ENCODE measurements at regions not wholly inside any gene's neighbourhood (a gene's known extent, or its start where the extent isn't known, plus 50 kb on each side); places are given as distances from the start of the nearest gene placed in this dataset.
"Not testable (repeated sequence)": the region's sequence is repeated elsewhere in the genome, so short reads cannot be mapped to it uniquely, and the experiment has no call there.

DNA sequence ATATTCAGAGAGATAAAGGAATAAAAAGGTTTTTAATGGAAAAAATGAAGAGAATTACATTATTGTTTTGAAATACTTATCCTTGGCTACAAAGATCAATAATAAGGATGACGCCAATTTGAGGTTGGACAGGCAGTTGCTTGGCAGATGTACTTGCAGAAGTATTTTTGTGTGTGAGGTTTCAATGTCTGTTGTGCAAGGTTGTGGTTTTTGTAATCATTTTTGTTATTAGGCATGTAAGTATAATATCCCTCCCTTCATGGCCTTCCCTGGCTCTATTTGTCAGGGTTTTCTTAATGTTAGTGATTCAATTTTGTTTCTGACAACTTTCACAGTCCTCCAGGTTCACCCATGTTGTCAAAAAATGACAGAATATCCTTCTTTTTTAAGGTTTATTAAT lies 105.9 kb downstream of the OTOL1 start:
- DNase-seq, result no peak

DNA sequence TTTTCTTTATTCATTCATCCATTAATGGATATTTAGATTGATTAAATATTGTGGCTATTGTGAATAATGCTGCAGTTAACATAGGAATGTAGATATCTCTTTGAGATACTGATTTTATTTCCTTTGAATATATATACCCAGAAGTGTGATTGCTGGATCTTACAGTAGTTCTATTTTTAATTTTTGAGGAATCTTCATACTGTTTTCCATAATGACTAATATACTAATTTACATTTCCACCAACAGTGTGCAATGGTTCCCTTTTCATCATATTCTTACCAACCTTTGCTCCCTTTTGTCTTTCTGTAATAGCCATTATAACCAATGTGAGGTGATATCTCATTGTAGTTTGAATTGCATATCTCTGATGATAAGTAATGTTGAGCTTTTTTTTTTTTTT lies 106.3 kb downstream of the OTOL1 start:
- no peak for DNase-seq

DNA sequence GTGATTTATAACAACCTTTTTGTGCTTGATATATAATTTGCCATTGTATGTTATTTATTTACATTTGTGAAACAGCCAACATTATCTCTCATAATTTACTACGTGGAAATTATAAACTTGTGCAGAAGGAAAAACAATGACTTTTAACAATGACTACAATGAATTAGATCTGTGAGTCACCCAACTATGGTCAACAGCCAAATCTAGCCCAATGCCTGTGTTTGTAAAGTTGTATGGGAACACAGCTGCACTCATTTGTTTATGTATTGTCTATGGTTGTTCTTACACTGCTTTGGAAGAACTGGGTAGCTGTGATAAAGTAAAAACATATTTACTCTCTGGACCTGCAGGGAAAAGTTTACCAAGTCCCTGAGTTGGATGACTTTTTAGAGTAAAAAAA lies 110.4 kb downstream of the OTOL1 start:
- no peak for DNase-seq

GRCh38 chr3:161619351-161619750 lies 122.7 kb downstream of the OTOL1 start:
- DNase-seq, result no peak

GRCh38 chr3:161630794-161631193 lies 134.2 kb downstream of the OTOL1 start:
- no peak for DNase-seq

GRCh38 chr3:161631536-161631935 lies 134.9 kb downstream of the OTOL1 start:
- DNase-seq, result no peak

DNA sequence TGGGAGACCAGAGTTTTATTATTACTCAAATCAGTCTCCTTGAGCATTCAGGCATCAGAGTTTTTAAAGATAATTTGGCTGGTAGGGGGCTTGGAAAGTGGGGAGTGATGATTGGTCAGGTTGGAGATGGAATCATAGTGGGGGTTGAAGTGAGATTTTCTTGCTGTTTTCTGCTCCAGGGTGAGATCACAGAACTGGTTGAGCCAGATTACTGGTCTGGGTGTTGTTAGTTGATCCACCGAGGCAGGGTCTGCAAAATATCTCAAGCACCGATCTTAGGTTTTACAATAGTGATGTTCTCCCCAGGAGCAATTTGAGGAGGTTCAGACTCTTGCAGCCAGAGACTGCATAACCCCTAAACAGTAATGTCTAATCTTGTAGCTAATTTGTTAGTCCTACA lies 141.0 kb downstream of the OTOL1 start:
- no peak for DNase-seq

GRCh38 chr3:161639095-161639494 lies 142.5 kb downstream of the OTOL1 start:
- not testable (repeated sequence) for DNase-seq

DNA sequence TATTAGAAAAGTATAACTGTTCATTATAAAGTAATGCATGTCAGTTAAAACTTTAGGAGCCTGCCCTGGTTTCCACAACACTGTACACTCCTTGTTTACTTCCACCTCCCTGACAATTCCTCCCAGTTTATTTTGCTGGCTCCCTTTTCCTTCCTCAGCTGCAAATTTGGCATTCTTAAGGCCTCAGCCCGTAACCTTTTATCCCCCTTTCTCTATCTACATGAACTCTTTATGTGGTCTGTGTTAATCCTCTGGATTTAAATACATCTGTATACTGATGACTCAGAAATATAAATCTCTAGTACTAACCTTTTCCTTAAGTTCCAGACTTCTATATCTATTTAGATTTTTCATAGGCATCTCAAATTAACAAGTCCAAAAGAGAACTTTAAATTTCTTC lies 143.6 kb downstream of the OTOL1 start:
- no peak for DNase-seq

GRCh38 chr3:161641287-161641686 lies 144.7 kb downstream of the OTOL1 start:
- DNase-seq, result no peak

- no peak for DNase-seq
These were observed 148.5 kb downstream of the OTOL1 start for GRCh38 chr3:161644891-161645635.

DNA sequence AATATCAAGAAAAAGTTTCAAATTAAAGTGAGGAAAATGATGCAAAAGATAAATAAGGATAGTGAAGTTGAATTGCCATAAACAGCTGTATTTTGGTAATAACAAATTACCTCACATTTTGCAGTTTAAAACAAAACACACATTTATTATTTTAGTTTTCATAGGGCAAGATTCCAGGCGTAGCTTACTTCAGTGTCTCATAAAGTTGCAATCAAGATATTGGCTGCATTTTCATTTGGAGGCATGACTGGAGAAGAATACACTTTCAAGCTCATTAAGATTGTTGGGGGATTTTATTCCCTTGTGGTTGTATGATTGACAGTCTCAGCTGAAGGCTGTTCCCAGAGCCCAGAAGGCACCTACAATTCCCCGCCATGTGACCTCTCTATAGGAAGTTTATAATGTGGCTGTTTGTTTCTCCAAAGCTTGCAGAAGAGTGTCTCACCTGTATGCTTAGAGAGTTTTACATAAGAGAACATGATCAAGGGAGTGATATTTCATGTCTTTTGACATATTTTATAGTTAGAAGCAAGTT lies 151.4 kb downstream of the OTOL1 start:
- DNase-seq, result no peak

DNA sequence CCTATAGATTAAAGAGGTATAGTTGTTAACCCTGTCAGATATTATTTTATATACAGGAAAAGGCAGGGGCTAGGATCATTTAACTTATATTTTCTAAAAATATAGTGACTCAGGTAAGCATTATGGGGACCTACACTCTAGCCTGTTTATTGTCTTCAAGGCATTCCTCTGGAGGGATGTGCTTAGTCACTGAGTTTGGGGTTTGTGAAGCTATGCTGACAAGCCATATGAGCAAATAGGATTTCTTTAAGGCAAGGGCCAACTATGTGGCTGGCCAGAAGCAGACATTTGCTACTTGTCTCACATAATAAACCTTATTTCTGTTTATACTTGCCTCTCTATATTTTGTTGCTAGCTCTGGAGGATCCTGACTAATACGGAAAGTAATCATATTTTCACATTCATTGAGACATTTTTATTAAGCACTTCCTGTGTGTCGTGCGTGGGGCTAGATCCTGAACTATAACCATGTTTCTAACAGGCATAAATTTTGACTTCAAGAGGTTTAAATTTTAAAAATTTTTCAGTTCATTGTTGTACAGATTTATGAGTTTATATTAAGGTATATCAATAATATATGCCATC lies 153.4 kb downstream of the OTOL1 start:
- DNase-seq, result no peak

GRCh38 chr3:161657786-161658185 lies 161.2 kb downstream of the OTOL1 start:
- DNase-seq, result no peak

DNA sequence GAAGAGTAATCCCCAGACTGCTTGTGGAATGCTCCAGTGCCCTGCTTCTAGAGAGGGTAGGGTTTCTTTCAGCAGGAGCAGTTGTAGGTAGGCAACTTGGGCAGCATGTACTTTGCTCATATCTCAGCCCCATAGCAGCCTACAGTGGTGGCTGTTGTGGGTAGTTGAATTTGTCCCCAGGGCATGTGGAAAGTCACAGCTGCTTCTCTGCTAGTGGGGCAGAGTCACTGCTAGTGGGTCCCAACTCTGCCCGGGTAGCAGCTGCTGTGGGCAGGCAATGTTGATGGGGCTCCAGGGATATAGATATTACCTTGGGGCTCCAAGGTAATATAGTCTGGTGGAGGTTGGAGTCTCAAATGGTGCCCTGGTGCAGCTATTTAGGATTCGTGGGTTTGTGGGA lies 174.5 kb downstream of the OTOL1 start:
- DNase-seq, result no peak

DNA sequence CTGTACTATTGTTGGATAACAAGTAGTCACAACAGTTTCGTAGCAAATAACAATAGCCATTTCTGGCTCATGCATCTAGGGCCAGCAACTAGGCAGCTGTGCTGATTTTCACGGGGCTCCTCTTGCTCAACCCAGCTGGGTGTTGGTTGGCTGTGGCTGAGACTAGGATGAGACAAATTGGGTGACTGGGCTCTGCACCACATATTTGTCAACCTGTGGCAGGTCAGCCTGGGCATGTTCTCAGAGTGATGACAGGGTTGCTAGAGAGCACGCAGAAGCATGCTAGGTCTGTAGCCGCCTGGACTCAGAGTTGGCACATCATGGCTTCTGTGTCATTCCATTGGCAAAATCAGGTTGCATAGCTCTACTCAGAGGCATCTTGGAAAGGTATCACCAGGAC lies 175.9 kb downstream of the OTOL1 start:
- DNase-seq, result no peak

GRCh38 chr3:161673866-161674265 lies 177.3 kb downstream of the OTOL1 start:
- no peak for DNase-seq

- DNase-seq, result no peak
These were observed 177.8 kb downstream of the OTOL1 start for GRCh38 chr3:161674402-161674801.

- not testable (repeated sequence) for DNase-seq
These were observed 185.2 kb downstream of the OTOL1 start for GRCh38 chr3:161681831-161682230.

GRCh38 chr3:161682715-161683114 lies 186.1 kb downstream of the OTOL1 start:
- no peak for DNase-seq

DNA sequence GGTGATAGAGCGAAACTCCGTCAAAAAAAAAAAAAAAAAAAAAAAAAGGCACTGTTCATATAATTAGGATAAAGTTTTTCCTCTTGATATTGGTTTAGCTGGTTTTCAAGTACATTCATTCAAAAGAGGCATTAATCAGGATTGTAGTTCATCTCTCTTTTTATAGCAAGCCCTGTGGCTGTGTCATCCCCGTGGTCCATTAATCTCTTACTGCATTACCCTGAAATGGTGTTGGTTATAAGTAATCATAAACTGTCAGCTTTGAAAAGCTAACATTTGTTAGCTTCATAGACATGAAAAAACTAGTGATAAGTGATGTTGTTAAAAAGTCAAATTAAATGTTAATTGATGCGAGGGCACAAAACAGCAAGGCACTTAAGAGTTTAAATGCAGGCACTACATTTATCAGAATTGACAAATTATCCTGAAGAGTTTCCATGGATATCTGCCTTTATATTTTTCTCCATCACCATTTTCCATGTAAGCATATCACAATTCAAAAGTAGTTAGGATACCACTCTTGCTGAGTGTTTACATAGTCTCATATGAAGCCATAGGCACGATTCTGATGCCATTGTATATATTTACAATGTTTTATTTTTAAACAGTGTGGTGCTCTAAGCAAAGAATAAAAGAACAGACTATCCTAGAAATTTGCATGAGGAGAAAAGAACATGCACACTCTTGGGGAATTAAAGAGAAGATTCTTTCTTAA lies 193.1 kb downstream of the OTOL1 start:
- DNase-seq, result no peak

DNA sequence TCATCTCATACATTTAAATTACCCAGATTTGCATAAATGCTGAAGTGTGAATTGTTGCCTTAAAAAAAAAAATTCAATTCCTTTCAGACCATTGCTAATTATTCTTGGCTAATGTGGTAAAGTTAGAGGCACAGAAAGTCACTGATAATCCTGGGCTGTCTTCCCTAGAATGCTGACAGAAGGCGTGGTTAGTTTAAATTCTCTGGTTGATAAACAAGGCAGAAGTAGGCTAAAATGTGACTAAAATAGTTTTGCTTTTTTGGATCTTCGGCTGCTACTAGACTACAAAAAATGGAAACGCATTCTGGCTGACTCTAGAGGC lies 193.7 kb downstream of the OTOL1 start:
- no peak for DNase-seq

DNA sequence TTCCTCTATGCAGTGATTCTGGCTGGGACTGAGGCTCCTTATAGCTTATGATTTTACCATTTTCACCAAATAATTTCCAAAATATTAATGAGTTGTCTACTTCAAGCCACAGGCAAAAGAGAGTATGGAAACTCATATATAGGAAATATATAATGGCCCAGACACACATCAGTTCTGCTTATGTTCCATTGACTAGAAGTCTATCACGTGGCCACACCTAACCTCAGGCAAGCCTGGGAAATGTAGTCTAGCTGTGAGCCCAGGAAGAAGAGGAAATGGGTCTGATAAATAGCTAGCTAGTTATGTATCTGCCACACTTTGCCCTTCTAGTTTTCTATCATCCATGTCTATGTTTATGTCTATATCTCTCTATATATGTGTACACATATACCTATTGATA lies 195.1 kb downstream of the OTOL1 start:
- no peak for DNase-seq
